NCI-H2081 (cell line): ENCODE measurements at regions not wholly inside any gene's neighbourhood (a gene's known extent, or its start where the extent isn't known, plus 50 kb on each side); places are given as distances from the start of the nearest gene placed in this dataset.
"Not testable (repeated sequence)": the region's sequence is repeated elsewhere in the genome, so short reads cannot be mapped to it uniquely, and the experiment has no call there.

Experiments
- DNase-seq, 2 experiments: peaks; one replicate each; lab custom pipeline; 2025; lab: John Stamatoyannopoulos, UW

GRCh38 chr1:220942278-220942677, 63.0 kb downstream of the HLX start:
- DNase-seq, result no peak

GRCh38 chr1:220942914-220943313, 63.7 kb downstream of the HLX start:
- not testable (repeated sequence) for DNase-seq

GRCh38 chr1:220943319-220943996, 64.2 kb downstream of the HLX start:
- DNase-seq, result peak; percentile 73 to 89

DNA sequence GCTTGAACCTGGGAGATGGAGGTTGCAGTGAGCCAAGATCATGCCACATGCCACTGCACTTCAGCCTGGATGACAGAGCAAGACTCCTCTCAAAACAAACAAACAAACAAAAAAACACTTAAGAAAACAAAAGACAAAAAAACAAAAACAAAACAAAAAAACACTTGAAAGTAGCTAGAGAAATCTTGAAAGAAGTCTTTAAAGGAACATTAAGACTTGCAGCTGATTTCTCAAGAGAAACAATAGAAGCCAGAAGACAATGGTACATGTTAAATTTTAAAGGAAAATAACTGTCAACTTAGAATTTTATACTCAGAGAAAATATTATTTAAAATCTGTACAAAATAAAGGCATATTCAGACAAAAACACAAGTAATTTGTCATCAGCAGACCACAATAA, 71.3 kb downstream of the HLX start:
- no peak for DNase-seq

- DNase-seq, result peak in 1 of 2 experiments; percentile 19
Observed at GRCh38 chr1:220952961-220953643, 73.9 kb downstream of the HLX start.

DNA sequence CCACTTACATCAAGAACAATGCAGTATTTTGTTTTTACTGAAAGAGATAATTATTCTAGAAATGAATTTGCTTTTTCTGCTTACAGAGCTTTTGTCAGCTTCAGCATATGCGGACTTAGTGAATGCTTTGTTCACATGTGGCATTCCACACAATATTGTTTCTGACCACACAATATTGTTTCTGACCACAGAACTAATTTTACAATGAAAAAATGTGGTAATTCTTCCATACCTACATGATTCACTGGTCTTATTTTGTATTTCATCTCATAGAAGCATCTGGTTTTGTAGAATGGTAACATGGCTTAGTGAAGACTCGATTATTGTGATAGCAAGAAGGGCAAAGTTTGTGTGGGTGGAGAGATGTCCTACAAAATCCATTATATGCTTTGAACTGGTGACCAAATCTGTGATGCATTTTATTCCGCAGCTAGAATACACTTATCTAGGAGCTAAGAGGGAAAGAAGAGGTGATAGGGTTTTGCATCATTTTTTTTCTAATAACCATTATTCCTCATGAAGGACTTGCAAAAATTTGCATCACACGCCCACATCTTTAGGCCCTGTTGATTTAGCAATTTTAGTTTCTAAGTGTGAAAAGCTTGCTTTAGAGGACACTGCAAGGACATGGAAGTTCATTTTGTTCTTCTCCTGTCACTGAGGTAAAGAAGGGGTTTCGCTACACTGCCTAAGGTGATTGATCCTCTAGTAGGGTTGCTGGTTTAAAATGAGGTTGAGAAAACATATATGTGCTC, 75.3 kb downstream of the HLX start:
- no peak for DNase-seq

- DNase-seq, result no peak
Observed at GRCh38 chr1:220955116-220955515, 75.9 kb downstream of the HLX start.

GRCh38 chr1:220956501-220957232, 77.4 kb downstream of the HLX start:
- DNase-seq, result no peak

DNA sequence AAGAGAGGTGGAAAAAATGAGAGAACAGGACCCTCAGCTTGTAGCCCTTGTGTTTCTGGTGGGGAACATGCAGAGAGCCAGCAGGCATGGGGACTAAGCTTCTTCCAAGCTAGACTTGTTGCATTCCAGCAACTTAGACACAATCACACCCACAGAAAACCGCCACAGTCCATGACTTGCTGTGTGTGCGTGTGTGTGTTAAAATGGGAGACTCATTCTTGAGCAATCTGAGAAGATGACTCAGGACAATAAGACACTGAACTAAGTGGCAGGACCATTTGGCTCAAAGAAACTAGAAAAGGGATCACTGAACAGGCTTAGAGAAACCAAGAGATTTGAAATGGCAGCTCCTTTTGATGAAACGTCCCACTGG, 78.0 kb downstream of the HLX start:
- DNase-seq, result no peak

GRCh38 chr1:220958234-220958633, 79.0 kb downstream of the HLX start:
- DNase-seq, result no peak

DNA sequence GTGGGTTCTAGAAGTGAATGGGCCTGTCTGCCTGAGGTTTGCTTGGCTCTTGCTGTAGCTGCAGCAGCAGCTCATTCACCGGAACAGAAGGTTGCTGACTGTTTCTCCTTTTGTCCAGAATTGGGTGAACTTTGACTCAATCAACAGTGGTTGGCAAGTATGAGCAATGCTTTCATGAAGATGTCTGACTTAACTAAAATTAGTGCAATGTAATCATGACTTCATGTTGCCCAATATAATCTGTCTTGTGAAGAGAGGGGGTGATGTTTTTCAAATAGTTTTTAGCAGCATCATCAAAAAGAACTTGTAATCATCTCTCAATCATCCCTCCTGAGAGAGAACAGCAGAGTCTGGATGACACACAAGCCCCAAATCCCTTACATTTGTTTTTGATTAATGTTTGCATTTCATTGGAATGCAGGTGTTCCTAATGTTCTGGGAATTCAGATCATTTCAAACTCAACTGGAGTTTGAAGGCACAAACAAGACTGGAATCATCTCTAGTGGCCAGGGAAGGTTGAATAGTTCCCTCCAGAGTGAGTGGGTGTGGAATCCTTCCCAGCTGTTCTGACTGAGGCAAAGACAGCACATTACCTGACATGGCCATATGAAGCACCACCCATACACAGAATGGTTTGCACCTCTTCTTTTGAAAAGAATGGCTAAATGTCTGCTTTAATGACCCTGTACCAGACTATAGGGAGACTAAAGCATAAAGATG, 82.9 kb downstream of the HLX start:
- DNase-seq, result no peak

DNA sequence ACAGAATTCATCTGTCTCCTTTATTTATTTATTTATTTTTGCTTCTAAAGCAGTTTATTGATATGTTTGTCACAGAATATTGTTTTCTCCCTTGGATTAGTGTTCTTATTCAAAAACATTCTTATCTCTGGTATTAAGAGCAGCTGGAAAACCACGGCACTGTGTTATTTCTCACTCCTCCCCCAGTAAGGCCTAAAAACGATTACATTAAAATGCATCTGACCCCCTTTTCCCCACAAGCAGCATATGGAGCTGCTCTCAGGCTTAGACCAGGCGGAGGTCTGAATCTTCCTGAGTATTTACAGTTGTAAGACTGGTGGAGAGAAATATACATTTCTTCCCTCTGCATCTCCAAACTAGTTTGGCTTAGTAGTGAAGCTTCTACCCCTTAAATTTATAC, 86.8 kb downstream of the HLX start:
- no peak for DNase-seq

DNA sequence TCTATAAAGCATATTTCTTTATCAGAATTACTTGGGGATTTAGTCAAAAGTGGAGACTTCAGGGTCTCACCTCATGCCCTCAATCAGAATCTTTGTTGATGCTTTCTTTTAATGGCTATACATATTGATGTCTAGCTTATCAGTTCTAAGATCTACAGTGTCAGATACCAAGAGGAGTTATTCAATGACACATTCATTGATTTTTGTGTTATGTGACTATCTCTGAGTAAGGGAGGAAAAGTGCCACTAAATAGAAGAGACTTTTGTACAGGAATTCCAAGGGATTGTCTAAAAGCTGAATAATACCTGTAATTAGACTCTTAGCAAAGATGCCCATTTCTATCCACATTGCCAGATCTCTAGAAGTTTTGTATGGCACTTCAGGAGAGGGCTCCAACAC, 87.2 kb downstream of the HLX start:
- DNase-seq, result no peak

- no peak for DNase-seq
Observed at GRCh38 chr1:220966881-220967611, 87.8 kb downstream of the HLX start.

DNA sequence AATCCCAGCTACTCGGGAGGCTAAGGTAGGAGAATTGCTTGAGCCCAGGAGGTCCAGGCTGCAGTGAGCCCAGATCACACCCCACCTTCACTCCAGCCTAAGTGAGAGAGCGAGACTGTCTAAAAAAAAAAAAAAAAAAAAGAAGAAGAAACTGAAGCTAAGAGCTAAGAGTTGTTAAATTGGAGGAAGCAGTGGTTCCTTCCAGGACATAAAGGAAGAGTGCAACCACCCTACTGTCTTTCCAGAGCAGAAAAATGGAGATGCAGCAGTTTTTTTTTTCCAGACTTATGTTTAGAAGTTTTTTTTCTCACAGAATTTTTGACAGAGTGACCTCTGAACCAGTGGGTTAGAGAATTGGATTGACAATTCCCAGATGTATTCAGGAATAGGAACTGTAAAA, 88.7 kb downstream of the HLX start:
- no peak for DNase-seq

- DNase-seq, result not testable (repeated sequence)
Observed at GRCh38 chr1:220969281-220969680, 90.0 kb downstream of the HLX start.

GRCh38 chr1:220970311-220970710, 91.1 kb downstream of the HLX start:
- no peak for DNase-seq

GRCh38 chr1:220971221-220971620, 92.0 kb downstream of the HLX start:
- no peak for DNase-seq

GRCh38 chr1:220974431-220974830, 95.2 kb downstream of the HLX start:
- no peak for DNase-seq

GRCh38 chr1:220976390-220976789, 97.1 kb downstream of the HLX start:
- no peak for DNase-seq

DNA sequence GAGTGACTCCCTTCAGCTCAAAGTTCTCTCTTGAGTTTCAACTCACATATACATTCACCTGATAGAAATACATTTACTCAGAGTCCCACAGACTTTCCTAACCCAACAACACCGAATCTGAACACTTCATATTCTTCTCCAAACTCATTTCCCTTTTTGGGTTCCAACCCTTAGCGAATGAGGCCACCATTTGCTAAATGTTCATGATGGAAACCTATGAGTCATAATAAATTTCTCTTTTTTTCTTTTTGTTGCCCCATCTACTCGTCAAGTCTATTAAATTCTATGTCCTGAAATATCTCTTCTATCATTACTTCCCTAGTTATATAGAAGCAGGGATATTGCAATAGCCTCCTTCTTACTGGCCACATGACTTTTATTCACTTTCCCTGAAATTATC, 100.1 kb downstream of the HLX start:
- DNase-seq, result no peak
